ENCODE measurements at regions not wholly inside any gene's neighbourhood (a gene's known extent, or its start where the extent isn't known, plus 50 kb on each side); places are given as distances from the start of the nearest gene placed in this dataset.

DNA sequence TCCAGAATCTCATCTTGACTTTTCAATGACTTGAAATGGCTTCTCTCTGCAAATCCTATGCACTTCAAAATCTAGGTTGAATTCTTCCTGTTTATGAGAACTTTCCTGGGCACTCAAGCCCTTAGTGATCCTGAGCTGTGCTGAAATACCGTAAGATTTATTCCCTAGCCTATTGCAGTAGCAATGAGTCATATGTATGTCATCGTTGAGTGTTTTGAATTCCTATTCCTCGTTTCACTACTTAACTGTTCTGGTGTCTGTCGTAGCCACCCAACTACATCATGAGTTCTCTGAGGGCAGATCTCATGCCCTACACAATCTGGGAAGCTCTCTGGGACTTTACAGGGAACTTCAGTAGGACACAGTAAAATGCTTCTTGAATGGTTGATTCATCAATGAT lies 190.8 kb upstream of the TMEM132C start:
- Histone ChIP-seq H2AK5ac (ENCODE audit: low read depth, low read length) (no peak overlapping the region), H2BK15ac (ENCODE audit: low read length) (no peak overlapping the region), H3K27me3 (replicated peaks in 1 of 4; ENCODE audit: control insufficient read depth in 3 of 4, extremely low read depth in 1 of 4, insufficient read depth in 3 of 4, low read length in 3 of 4) (no peaks in the 10 kb centered on the region; a peak in 1 of 7 replicates), H3K23ac (ENCODE audit: insufficient read length) (no peak overlapping the region), H3K4ac (replicated peaks; ENCODE audit: insufficient read length, low read depth, low read length) (no peak overlapping the region), H3K36me3 (ENCODE audit: control insufficient read depth in 2 of 4, insufficient read depth in 4 of 4, low read length in 3 of 4) (no peaks in the 10 kb centered on the region), H2BK120ac (replicated peaks; ENCODE audit: low read depth, low read length) (no peak overlapping the region), H3K9ac (replicated peaks in 1 of 4; ENCODE audit: extremely low read depth in 1 of 4, low read depth in 3 of 4, low read length in 3 of 4) (no peak overlapping the region), H3K27ac (ENCODE audit: low read depth, low read length) (no peak overlapping the region), H3K23me2 (ENCODE audit: low read depth, low read length) (no peaks in the 10 kb centered on the region; the same call in 1 of the 2 replicates), H3K4me1 (replicated peaks in 1 of 4; ENCODE audit: control insufficient read depth in 3 of 4, insufficient read depth in 4 of 4, low read length in 3 of 4) (peaks cover 0 to 5% (median 2%) of the 10 kb centered on the region in 4 experiments; a peak in 4 of 7 replicates), H2BK12ac (ENCODE audit: low read depth, low read length) (no peak overlapping the region), H3K4me2 (ENCODE audit: insufficient read depth in 1 of 2, low read depth in 2 of 2, low read length in 2 of 2) (no peak overlapping the region), H3K18ac (ENCODE audit: extremely low read depth, low read length) (no peak overlapping the region), H3K79me2 (ENCODE audit: control insufficient read depth in 1 of 2, insufficient read depth in 2 of 2, low read length in 2 of 2) (no peaks in the 10 kb centered on the region), H4K91ac (replicated peaks; ENCODE audit: insufficient read length, low read length) (no peak overlapping the region), H3K14ac (ENCODE audit: insufficient read length) (no peak overlapping the region), H4K20me1 (replicated peaks in 1 of 2; ENCODE audit: control insufficient read depth in 1 of 2, insufficient read depth in 2 of 2, low read length in 2 of 2) (no peaks in the 10 kb centered on the region), H4K5ac (ENCODE audit: insufficient read length, low read depth, low read length) (no peak overlapping the region), H4K8ac (ENCODE audit: extremely low read depth, insufficient read depth, low read length) (no peak overlapping the region), H3K9me3 (ENCODE audit: insufficient read depth in 2 of 2, low read depth in 1 of 2, low read length in 1 of 2) (peaks cover 0 to 7% of the 10 kb centered on the region in 2 experiments; a peak in 1 of 4 replicates), H2BK20ac (ENCODE audit: low read length) (no peak overlapping the region), H3K4me3 (ENCODE audit: extremely low read depth in 1 of 4, insufficient read depth in 2 of 4, low read depth in 3 of 4, low read length in 4 of 4) (no peak overlapping the region), H3K56ac (replicated peaks; ENCODE audit: insufficient read length, low read depth, low read length) (no peak overlapping the region), H3K79me1 (ENCODE audit: low read depth, low read length) (no peaks in the 10 kb centered on the region), H2BK5ac (ENCODE audit: low read depth, low read length) (no peak overlapping the region), H2AFZ (ENCODE audit: low read length) (no peak overlapping the region)
- POLR2A ChIA-PET (ENCODE audit: partially characterized antibody): no interaction called here
- 91% methylated on average over 4 of the region's 4 CpGs; no CpG with 5 or more reads in 1 of the 2 experiments for WGBS, 2 experiments (ENCODE audit: extremely low coverage in 1 of 2, insufficient coverage in 1 of 2, insufficient read length in 1 of 2, insufficient replicate concordance in 2 of 2, low coverage in 1 of 2, low lambda C conversion rate in 2 of 2, missing lambda C conversion rate in 1 of 2)
- no peak for DNase-seq (ENCODE audit: low read depth in 1 of 2, low spot score in 2 of 2)
- CTCF ChIA-PET (ENCODE audit: partially characterized antibody): no interaction called here
- no peak for FAIRE-seq
- TF ChIP-seq, protein P1, sequence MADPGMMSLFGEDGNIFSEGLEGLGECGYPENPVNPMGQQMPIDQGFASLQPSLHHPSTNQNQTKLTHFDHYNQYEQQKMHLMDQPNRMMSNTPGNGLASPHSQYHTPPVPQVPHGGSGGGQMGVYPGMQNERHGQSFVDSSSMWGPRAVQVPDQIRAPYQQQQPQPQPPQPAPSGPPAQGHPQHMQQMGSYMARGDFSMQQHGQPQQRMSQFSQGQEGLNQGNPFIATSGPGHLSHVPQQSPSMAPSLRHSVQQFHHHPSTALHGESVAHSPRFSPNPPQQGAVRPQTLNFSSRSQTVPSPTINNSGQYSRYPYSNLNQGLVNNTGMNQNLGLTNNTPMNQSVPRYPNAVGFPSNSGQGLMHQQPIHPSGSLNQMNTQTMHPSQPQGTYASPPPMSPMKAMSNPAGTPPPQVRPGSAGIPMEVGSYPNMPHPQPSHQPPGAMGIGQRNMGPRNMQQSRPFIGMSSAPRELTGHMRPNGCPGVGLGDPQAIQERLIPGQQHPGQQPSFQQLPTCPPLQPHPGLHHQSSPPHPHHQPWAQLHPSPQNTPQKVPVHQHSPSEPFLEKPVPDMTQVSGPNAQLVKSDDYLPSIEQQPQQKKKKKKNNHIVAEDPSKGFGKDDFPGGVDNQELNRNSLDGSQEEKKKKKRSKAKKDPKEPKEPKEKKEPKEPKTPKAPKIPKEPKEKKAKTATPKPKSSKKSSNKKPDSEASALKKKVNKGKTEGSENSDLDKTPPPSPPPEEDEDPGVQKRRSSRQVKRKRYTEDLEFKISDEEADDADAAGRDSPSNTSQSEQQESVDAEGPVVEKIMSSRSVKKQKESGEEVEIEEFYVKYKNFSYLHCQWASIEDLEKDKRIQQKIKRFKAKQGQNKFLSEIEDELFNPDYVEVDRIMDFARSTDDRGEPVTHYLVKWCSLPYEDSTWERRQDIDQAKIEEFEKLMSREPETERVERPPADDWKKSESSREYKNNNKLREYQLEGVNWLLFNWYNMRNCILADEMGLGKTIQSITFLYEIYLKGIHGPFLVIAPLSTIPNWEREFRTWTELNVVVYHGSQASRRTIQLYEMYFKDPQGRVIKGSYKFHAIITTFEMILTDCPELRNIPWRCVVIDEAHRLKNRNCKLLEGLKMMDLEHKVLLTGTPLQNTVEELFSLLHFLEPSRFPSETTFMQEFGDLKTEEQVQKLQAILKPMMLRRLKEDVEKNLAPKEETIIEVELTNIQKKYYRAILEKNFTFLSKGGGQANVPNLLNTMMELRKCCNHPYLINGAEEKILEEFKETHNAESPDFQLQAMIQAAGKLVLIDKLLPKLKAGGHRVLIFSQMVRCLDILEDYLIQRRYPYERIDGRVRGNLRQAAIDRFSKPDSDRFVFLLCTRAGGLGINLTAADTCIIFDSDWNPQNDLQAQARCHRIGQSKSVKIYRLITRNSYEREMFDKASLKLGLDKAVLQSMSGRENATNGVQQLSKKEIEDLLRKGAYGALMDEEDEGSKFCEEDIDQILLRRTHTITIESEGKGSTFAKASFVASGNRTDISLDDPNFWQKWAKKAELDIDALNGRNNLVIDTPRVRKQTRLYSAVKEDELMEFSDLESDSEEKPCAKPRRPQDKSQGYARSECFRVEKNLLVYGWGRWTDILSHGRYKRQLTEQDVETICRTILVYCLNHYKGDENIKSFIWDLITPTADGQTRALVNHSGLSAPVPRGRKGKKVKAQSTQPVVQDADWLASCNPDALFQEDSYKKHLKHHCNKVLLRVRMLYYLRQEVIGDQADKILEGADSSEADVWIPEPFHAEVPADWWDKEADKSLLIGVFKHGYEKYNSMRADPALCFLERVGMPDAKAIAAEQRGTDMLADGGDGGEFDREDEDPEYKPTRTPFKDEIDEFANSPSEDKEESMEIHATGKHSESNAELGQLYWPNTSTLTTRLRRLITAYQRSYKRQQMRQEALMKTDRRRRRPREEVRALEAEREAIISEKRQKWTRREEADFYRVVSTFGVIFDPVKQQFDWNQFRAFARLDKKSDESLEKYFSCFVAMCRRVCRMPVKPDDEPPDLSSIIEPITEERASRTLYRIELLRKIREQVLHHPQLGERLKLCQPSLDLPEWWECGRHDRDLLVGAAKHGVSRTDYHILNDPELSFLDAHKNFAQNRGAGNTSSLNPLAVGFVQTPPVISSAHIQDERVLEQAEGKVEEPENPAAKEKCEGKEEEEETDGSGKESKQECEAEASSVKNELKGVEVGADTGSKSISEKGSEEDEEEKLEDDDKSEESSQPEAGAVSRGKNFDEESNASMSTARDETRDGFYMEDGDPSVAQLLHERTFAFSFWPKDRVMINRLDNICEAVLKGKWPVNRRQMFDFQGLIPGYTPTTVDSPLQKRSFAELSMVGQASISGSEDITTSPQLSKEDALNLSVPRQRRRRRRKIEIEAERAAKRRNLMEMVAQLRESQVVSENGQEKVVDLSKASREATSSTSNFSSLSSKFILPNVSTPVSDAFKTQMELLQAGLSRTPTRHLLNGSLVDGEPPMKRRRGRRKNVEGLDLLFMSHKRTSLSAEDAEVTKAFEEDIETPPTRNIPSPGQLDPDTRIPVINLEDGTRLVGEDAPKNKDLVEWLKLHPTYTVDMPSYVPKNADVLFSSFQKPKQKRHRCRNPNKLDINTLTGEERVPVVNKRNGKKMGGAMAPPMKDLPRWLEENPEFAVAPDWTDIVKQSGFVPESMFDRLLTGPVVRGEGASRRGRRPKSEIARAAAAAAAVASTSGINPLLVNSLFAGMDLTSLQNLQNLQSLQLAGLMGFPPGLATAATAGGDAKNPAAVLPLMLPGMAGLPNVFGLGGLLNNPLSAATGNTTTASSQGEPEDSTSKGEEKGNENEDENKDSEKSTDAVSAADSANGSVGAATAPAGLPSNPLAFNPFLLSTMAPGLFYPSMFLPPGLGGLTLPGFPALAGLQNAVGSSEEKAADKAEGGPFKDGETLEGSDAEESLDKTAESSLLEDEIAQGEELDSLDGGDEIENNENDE (IDR thresholded peaks at IDR 0.05; ENCODE audit: insufficient replicate concordance, low read length): no peak
